HG03066 (cell line): ENCODE measurements at regions not wholly inside any gene's neighbourhood (a gene's known extent, or its start where the extent isn't known, plus 50 kb on each side); places are given as distances from the start of the nearest gene placed in this dataset.
"Not testable (repeated sequence)": the region's sequence is repeated elsewhere in the genome, so short reads cannot be mapped to it uniquely, and the experiment has no call there.

Experiments used
- ATAC-seq: cut with Tn5 transposase; IDR thresholded peaks from one replicate; pipeline ENCODE4 v1.9.1; 2021; ENCODE audit warnings: low read depth; ENCODE audit not compliant: unreplicated experiment

DNA sequence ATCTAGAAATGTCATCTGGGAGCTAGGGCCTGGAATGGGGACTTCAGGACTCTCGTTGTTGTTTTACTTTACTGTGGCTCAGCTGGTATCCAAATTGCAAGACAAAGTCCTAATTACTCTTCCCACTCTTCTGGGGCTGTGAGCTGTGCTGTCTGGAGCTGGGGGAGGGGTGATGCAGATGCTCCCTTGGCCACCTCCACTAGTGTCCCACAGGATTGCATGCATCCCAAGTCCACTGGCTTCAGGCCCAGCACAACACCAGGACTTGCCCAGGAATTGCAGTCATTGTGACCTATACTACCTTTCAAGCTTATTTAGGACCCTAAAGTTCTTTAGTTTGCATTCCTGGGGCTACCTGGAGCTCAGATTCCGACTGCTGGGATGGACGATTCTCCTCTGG lies 366.1 kb upstream of the FAM47C start:
- no peak for ATAC-seq

- ATAC-seq = no peak
Measured at GRCh38 chrX:36650622-36651021, 357.5 kb upstream of the FAM47C start.

GRCh38 chrX:36683507-36683906 lies 324.7 kb upstream of the FAM47C start:
- ATAC-seq = no peak

DNA sequence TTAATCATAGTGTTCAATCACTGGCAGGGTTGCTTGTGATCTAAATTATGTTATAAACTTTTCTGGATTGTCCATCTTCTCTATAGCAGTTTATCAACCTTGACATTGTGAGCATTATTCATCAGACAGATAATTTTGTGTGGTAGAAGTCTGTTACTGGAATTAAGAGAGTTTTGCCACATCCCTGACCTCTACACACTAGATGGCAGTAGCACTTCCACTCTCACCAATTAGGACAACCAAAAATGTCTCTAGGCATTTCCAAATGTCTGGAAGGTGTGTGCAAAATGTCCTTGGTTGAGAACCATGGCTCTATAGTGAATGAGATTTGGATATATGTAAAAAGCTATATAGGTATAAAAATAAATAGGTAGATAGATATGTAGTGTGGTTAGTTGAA lies 324.1 kb upstream of the FAM47C start:
- ATAC-seq = no peak

GRCh38 chrX:36721990-36722389 lies 286.2 kb upstream of the FAM47C start:
- ATAC-seq = no peak

GRCh38 chrX:36753602-36754001 lies 254.6 kb upstream of the FAM47C start:
- ATAC-seq = no peak

GRCh38 chrX:36787752-36788151 lies 220.4 kb upstream of the FAM47C start:
- no peak for ATAC-seq

DNA sequence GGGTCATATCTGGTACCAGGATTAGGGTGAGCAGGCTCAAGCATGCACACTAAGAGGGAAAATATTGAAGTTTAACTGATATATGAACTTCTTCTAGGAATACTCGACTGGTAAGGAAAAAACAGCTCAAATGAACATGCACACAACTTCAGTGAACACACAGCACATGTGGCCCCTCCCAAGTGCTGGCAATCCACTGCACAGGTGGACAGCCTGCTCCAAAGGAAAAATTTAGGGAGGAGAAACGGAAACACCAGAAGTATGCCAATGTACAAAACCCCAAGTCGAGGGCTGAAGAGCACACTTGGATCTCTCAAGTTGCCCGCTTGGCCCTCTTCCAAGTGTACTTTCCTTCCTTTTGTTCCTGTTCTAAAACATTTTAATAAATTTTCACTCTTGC lies 205.0 kb upstream of the FAM47C start:
- ATAC-seq = no peak

DNA sequence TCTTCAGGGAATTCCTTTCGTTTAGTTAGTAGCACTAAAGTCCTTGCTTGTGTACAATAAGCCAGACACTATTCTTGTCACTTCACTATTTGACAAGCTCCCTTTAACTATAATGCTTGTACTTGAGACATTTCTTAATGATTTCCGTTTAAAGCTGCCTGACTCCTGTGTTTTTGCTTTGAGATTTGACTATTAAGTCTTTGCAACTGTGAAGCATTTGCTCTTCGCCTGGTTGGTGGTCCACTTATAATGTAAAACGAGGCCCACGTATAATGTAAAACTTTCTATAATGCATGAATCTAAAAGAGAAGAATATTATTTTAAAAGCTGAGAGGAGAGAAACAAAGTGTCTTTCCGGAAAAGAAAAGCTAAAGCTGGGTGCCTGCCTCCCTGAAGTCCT lies 204.1 kb upstream of the FAM47C start:
- no peak for ATAC-seq

GRCh38 chrX:36844857-36845256 lies 163.3 kb upstream of the FAM47C start:
- no peak for ATAC-seq

- ATAC-seq = no peak
Measured at GRCh38 chrX:36847496-36847895, 160.7 kb upstream of the FAM47C start.

- no peak for ATAC-seq
Measured at GRCh38 chrX:36849407-36849806, 158.8 kb upstream of the FAM47C start.

- ATAC-seq = no peak
Measured at GRCh38 chrX:36856849-36857248, 151.3 kb upstream of the FAM47C start.

DNA sequence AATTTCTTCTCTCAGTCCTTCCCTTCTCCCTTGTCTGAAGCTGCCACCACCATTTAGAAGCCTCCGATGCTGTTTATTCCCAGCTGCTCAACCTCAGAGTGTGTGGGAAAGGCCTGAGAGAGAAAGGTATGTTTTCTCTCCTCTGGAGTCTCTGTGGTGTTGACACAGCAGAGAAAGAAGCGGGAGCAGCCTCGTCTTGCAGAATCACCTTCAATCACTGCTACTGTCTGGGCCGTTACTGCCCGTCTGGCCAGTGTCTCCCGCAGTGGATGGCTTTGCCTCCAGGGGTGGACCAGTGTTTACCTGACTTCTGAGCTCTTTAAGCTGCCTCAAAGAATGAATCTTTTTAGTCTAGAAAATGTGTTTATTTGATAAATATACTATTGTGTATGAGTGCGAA lies 148.9 kb upstream of the FAM47C start:
- no peak for ATAC-seq

DNA sequence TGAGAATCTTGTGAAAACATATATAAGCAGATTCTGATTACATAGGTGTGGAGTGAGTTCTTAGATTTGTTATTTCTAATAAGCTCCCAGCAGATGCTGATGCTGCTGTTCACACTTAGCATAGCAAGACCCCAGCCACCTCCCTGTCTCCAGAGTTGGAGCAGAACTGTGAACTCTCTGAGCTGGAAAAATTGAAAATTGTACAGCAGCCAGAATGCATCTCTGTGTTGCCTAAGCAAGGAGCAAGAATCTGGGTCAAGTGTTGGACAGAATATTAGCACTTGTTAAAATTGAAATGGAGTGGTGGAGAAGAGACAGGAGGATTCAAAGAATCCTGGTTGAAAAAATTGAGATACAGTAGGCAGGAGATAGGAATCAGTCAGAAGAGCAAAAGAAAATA lies 146.6 kb upstream of the FAM47C start:
- ATAC-seq = no peak

DNA sequence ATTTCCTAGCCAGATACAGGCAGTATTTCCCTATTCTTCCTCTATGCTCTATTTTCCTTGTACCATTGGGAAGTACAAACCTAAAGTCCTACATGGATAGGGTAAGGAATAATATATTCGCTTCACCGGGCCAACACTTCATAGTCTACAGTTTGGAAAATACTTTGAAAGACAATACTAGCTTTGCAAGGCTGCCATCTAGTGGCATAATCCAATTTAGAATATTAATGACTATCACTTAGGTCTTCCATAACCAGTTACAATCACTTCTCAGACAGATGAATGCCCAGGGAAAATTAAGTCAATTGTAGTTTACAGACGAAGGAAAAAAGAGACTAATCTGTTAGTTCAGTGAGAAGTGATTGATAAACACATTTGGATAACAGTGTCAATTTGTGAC lies 141.0 kb upstream of the FAM47C start:
- ATAC-seq = no peak

DNA sequence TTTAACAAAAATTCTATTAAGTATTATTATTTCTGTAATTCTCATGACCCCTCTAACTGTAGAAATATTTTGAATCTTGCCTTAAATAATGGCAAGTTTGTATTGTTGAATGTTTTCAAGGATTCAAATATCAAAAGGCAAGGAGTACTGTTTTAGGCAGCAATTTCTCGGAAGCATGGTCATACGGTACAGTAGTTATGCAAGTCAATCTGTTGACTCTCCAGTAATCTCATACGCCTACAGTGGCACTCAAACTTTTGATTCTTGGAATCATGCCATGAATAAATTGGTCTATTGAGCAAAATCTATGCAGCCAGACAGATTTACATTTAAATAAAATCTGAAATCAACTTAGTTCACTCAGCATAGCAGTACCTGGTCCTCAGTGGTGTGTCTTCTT lies 139.6 kb upstream of the FAM47C start:
- no peak for ATAC-seq

DNA sequence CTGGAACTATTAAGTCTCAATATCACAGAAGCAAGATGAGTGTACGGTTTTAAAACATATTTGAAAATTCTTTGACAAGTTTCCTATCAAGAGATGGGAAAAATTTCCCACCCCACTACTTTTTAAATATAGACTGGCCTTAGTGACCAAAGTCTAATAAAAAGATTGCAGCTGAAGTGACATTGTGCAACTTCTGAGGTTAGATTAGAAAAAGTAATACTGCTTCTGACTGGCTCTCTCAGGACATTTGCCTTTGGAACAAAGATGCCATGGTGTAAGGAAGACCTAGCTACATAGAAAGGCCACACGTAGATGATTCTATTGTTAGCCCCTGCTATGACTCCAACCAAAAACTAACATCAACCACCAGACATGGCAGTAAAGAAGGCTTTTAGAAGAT lies 138.7 kb upstream of the FAM47C start:
- no peak for ATAC-seq

- no peak for ATAC-seq
Measured at GRCh38 chrX:36897690-36898089, 110.5 kb upstream of the FAM47C start.

DNA sequence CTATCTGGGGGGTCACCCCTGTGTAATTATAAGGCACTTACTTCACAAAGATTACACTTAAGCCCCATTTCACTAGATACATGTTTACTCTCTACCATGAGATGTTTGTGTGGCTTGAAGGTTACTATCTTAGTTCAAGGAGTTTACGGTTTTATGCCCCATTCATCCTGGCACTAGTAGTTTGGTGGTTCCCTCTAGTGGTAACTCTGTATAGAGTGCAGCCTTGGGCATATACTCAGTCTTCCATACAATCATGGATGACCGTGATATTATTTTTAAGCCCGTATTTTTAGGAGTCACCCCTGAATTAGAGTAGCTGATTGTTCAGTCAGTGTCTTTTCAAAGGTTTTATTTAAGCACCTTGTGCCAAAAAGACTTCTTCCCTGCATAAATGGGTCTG lies 109.9 kb upstream of the FAM47C start:
- ATAC-seq = peak; percentile 65

- ATAC-seq = not testable (repeated sequence)
Measured at GRCh38 chrX:36904561-36904960, 103.6 kb upstream of the FAM47C start.

GRCh38 chrX:36908801-36909675 lies 99.1 kb upstream of the FAM47C start:
- no peak for ATAC-seq

DNA sequence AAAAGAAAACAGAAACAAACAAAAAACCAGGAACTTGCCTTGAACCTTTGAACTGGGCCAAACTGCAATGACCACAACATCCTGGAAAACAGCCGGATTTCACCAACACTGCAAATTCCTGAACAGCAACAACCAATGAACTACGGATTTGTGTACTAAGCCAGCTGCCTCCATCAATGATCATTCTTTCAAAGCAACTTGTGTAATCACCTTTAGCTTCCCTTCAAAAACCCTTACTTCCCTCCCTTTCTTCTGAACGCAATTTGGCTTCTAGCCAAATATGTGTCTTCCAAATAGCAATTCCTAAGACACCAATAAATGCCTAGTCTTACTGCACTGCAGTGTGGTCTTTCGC lies 98.5 kb upstream of the FAM47C start:
- ATAC-seq = no peak
